Small intestine (tissue), 7 donors: ENCODE measurements at regions not wholly inside any gene's neighbourhood (a gene's known extent, or its start where the extent isn't known, plus 50 kb on each side); places are given as distances from the start of the nearest gene placed in this dataset.

Experiments used
- DNase-seq, 2 donors: peaks; one replicate each; pipeline versions ENCODE4 v3.0.0 to v3.0.0-alpha.2; 2013
- FAIRE-seq: peaks from 2 replicates; lab custom pipeline; 2012; peaks lifted over from hg19 to GRCh38; lab: Jason Lieb, UNC
- H3K27ac ChIP-seq, 3 donors: one replicate each; pipeline ENCODE4 v1.5.1; 2013; ENCODE audit warnings: low read length in 2 of 3, mild to moderate bottlenecking in 2 of 3, control low read depth in 1 of 3, inconsistent platforms in 1 of 3, low read depth in 1 of 3, moderate library complexity in 1 of 3
- H3K27me3 ChIP-seq, 3 donors: one replicate each; pipeline ENCODE4 v1.6.1; 2013; ENCODE audit warnings: low read length in 3 of 3, inconsistent platforms in 1 of 3; ENCODE audit not compliant: control insufficient read depth in 3 of 3, insufficient read depth in 3 of 3
- H3K36me3 ChIP-seq, 3 donors: one replicate each; pipeline ENCODE4 v1.6.1; 2013; ENCODE audit warnings: low read length in 3 of 3, inconsistent platforms in 1 of 3, low read depth in 1 of 3, mild to moderate bottlenecking in 1 of 3, moderate library complexity in 1 of 3; ENCODE audit not compliant: control insufficient read depth in 3 of 3, insufficient read depth in 2 of 3
- H3K4me1 ChIP-seq, 3 donors: one replicate each; pipeline ENCODE4 v1.6.1; 2013; ENCODE audit warnings: low read length in 2 of 3, inconsistent platforms in 1 of 3, low read depth in 1 of 3, mild to moderate bottlenecking in 1 of 3, moderate library complexity in 1 of 3; ENCODE audit not compliant: control insufficient read depth in 3 of 3, insufficient read depth in 2 of 3
- H3K4me3 ChIP-seq, 3 donors: one replicate each; pipeline ENCODE4 v1.5.1; 2013; ENCODE audit warnings: low read length in 3 of 3, control low read depth in 1 of 3, inconsistent platforms in 1 of 3, low read depth in 1 of 3, mild to moderate bottlenecking in 1 of 3, moderate library complexity in 1 of 3
- H3K9me3 ChIP-seq, 2 donors: one replicate each; pipeline ENCODE4 v1.6.1; 2013; ENCODE audit warnings: low read depth in 1 of 2, low read length in 1 of 2; ENCODE audit not compliant: control insufficient read depth in 2 of 2, insufficient read depth in 1 of 2
- WGBS, 3 donors: extraction: QIAGEN DNeasy Blood & Tissue Kit; methylation state at CpG; one replicate each; pipeline ENCODE4 v1.1.7; 2013; 5-methylcytosine and 5-hydroxymethylcytosine counted together
- donor health status: healthy with polysubstance abuse.
- donor health status: control.
- donor health status: control.
- donor health status: Bipolar disorder and iron deficiency.
- donor health status: healthy.

GRCh38 chr13:31631071-31631470 lies 108.3 kb upstream of the RXFP2 start:
- WGBS, 3 donors = 37 to 53% (median 42%) methylated on average over 3 of the region's 3 CpGs
- no peaks in the 10 kb centered on the region for H3K36me3 ChIP-seq
- FAIRE-seq = no peak

GRCh38 chr13:31631746-31632145 lies 107.6 kb upstream of the RXFP2 start:
- FAIRE-seq = no peak
- DNase-seq = no peak
- Histone ChIP-seq H3K27ac (no peak overlapping the region), H3K27me3 (no peaks in the 10 kb centered on the region), H3K4me1 (no peaks in the 10 kb centered on the region), H3K36me3 (no peaks in the 10 kb centered on the region), H3K9me3 (no peaks in the 10 kb centered on the region), H3K4me3 (no peak overlapping the region)

More at GRCh38 chr13:31631071-31631470, 108.3 kb upstream of the RXFP2 start:
- Histone ChIP-seq H3K27me3 (no peaks in the 10 kb centered on the region), H3K9me3 (no peaks in the 10 kb centered on the region), H3K4me3 (no peak overlapping the region), H3K4me1 (no peaks in the 10 kb centered on the region), H3K27ac (no peak overlapping the region)
- no peak for DNase-seq

GRCh38 chr13:31638577-31638976 lies 100.7 kb upstream of the RXFP2 start:
- Histone ChIP-seq H3K4me1 (no peaks in the 10 kb centered on the region), H3K4me3 (no peak overlapping the region), H3K27me3 (no peaks in the 10 kb centered on the region), H3K36me3 (no peaks in the 10 kb centered on the region), H3K27ac (no peak overlapping the region), H3K9me3 (no peaks in the 10 kb centered on the region)
- DNase-seq = no peak
- WGBS, 3 donors = 79 to 86% (median 86%) methylated on average over 1 of the region's 1 CpG
- no peak for FAIRE-seq

GRCh38 chr13:31639443-31640163 lies 99.7 kb upstream of the RXFP2 start:
- H3K4me3 ChIP-seq = no peak overlapping the region
- H3K4me1 ChIP-seq = no peaks in the 10 kb centered on the region
- no peaks in the 10 kb centered on the region for H3K27me3 ChIP-seq
- H3K27ac ChIP-seq = no peak overlapping the region
- H3K9me3 ChIP-seq = no peaks in the 10 kb centered on the region
- no peaks in the 10 kb centered on the region for H3K36me3 ChIP-seq
- DNase-seq = no peak
- no peak for FAIRE-seq
- WGBS, 3 donors = 78 to 85% (median 80%) methylated on average over 5 of the region's 5 CpGs

GRCh38 chr13:31649766-31650165 lies 89.6 kb upstream of the RXFP2 start:
- H3K36me3 ChIP-seq = no peaks in the 10 kb centered on the region
- H3K4me1 ChIP-seq = no peaks in the 10 kb centered on the region
- FAIRE-seq (no peak), DNase-seq (no peak)
- no peak overlapping the region for H3K27ac ChIP-seq
- WGBS, 3 donors = 66 to 92% (median 90%) methylated on average over 4 of the region's 4 CpGs
- no peak overlapping the region for H3K4me3 ChIP-seq
- no peaks in the 10 kb centered on the region for H3K27me3 ChIP-seq
- no peaks in the 10 kb centered on the region for H3K9me3 ChIP-seq

GRCh38 chr13:31653730-31654129 lies 85.6 kb upstream of the RXFP2 start:
- H3K9me3 ChIP-seq = no peaks in the 10 kb centered on the region
- FAIRE-seq (no peak), DNase-seq (no peak)
- H3K4me3 ChIP-seq = no peak overlapping the region
- H3K27ac ChIP-seq = no peak overlapping the region
- WGBS, 3 donors = 46 to 57% (median 56%) methylated on average over 2 of the region's 2 CpGs
- H3K36me3 ChIP-seq = no peaks in the 10 kb centered on the region
- H3K27me3 ChIP-seq = no peaks in the 10 kb centered on the region
- H3K4me1 ChIP-seq = no peaks in the 10 kb centered on the region

- Histone ChIP-seq H3K27ac (no peak overlapping the region), H3K9me3 (peaks cover 0 to 3% of the 10 kb centered on the region in 2 donors), H3K4me1 (no peaks in the 10 kb centered on the region), H3K4me3 (no peak overlapping the region), H3K27me3 (no peaks in the 10 kb centered on the region), H3K36me3 (no peaks in the 10 kb centered on the region)
- WGBS, 3 donors = 24 to 37% (median 35%) methylated on average over 1 of the region's 1 CpG
- DNase-seq (no peak), FAIRE-seq (no peak)
Measured at GRCh38 chr13:31663880-31664585, 75.3 kb upstream of the RXFP2 start.

- no peaks in the 10 kb centered on the region for H3K36me3 ChIP-seq
- DNase-seq (no peak), FAIRE-seq (no peak)
- WGBS, 3 donors = 72 to 84% (median 81%) methylated on average over 1 of the region's 1 CpG
- no peaks in the 10 kb centered on the region for H3K9me3 ChIP-seq
- no peaks in the 10 kb centered on the region for H3K4me1 ChIP-seq
- H3K27ac ChIP-seq = no peak overlapping the region
- no peaks in the 10 kb centered on the region for H3K27me3 ChIP-seq
- no peak overlapping the region for H3K4me3 ChIP-seq
Measured at GRCh38 chr13:31670831-31671617, 68.3 kb upstream of the RXFP2 start.
